HCT116 (cell line): ENCODE measurements at regions not wholly inside any gene's neighbourhood (a gene's known extent, or its start where the extent isn't known, plus 50 kb on each side); places are given as distances from the start of the nearest gene placed in this dataset.

ENCODE experiments used
- ATAC-seq: fragments of 200-7000 bp; cut with Tn5 transposase; 2 replicates; pipeline ENCODE4 v1.9.1; 2020; ENCODE audit warnings: mild to moderate bottlenecking, moderate library complexity
- BruUV-seq: library from RNA; stranded (reverse); fragments of 400-500 nt; replicated peaks from 2 replicates; lab custom pipeline; 2021; lab: Mats Ljungman, UMichigan
- CTCF ChIA-PET: fragments of 300-600 bp; sonication (Branson Sonifier 250); formaldehyde crosslinking; loops from one replicate; lab custom pipeline; 2021; ENCODE audit warnings: antibody characterized with exemption; lab: Charles Lee
- POLR2A ChIA-PET: fragments of 300-600, 350-600 bp; sonication (Branson Sonifier 250); formaldehyde crosslinking; loops from one replicate; lab custom pipeline; 2021; ENCODE audit warnings: antibody characterized with exemption; lab: Charles Lee
- RAD21 ChIA-PET, 2 experiments: fragments of 300-600 bp; sonication (Branson Sonifier 250); formaldehyde crosslinking; loops; one replicate each; lab custom pipeline; 2023; ENCODE audit warnings: low total read pairs in 2 of 2; ENCODE audit not compliant: uncharacterized antibody in 2 of 2, unreplicated experiment in 2 of 2, low non-redundant PET in 1 of 2; lab: Charles Lee
- DNase-seq: peaks from one replicate; pipeline ENCODE4 v3.0.0-alpha.2; 2010; ENCODE audit warnings: low read depth, low spot score
- H2AFZ ChIP-seq: fragments of 200-600 bp; shearing (Covaris generic), sonication (generic); 2 replicates; pipeline ENCODE4 v1.6.1; 2017; ENCODE audit warnings: low read depth, mixed run types, mixed read lengths, antibody characterized with exemption, low read length; ENCODE audit not compliant: poor library complexity, severe bottlenecking
- H3K27ac ChIP-seq: 2 replicates; pipeline ENCODE4 v1.5.1; 2012; ENCODE audit warnings: low read depth, low read length
- H3K27me3 ChIP-seq: fragments of 200-600 bp; sonication (generic); 2 replicates; pipeline ENCODE4 v1.6.1; 2016; ENCODE audit warnings: mixed run types, low read length, mixed read lengths; ENCODE audit not compliant: insufficient read depth
- H3K36me3 ChIP-seq, 2 experiments: fragments of 200-500 bp in 1 of 2; fragments of 200-600 bp in 1 of 2; sonication (Bioruptor generic) in 1 of 2; sonication (generic) in 1 of 2; 2 replicates each; pipeline versions ENCODE4 v1.5.1 to v1.6.1; 2014 to 2016; ENCODE audit warnings: low read length in 2 of 2, inconsistent platforms in 1 of 2, mixed read lengths in 1 of 2, mixed run types in 1 of 2; ENCODE audit not compliant: insufficient read depth in 2 of 2, control insufficient read depth in 1 of 2
- H3K4me1 ChIP-seq, 2 experiments: fragments of 200-600 bp in 1 of 2; sonication (generic) in 1 of 2; 2 replicates each; pipeline versions ENCODE4 v1.5.1 to v1.6.1; 2012 to 2017; ENCODE audit warnings: low read length in 2 of 2, inconsistent platforms in 1 of 2, mild to moderate bottlenecking in 1 of 2, mixed read lengths in 1 of 2, mixed run types in 1 of 2, moderate library complexity in 1 of 2; ENCODE audit not compliant: insufficient read depth in 2 of 2, control insufficient read depth in 1 of 2
- H3K4me2 ChIP-seq: fragments of 200-600 bp; sonication (generic); 2 replicates; pipeline ENCODE4 v1.6.1; 2017; ENCODE audit warnings: mixed run types, low read length, mixed read lengths
- H3K4me3 ChIP-seq, 2 experiments: fragments of 200-600 bp in 1 of 2; sonication (generic) in 1 of 2; replicated peaks in 1 of 2; 2 replicates each; pipeline ENCODE4 v1.5.1; 2011 to 2016; ENCODE audit warnings: low read length in 2 of 2, control low read depth in 1 of 2, low read depth in 1 of 2, mild to moderate bottlenecking in 1 of 2, mixed read lengths in 1 of 2, mixed run types in 1 of 2
- H3K79me2 ChIP-seq: fragments of 200-600 bp; sonication (generic); 2 replicates; pipeline ENCODE4 v1.6.1; 2017; ENCODE audit warnings: mild to moderate bottlenecking, mixed run types, low read length, moderate library complexity, mixed read lengths; ENCODE audit not compliant: insufficient read depth
- H3K9ac ChIP-seq: fragments of 200-600 bp; sonication (generic); 2 replicates; pipeline ENCODE4 v1.6.1; 2016; ENCODE audit warnings: low read length, mixed read lengths
- H3K9me2 ChIP-seq: fragments of 200-600 bp; sonication (generic), shearing (Covaris generic); 2 replicates; pipeline ENCODE4 v1.6.1; 2017; ENCODE audit warnings: mixed run types, mild to moderate bottlenecking, moderate library complexity; ENCODE audit not compliant: insufficient read depth
- H3K9me3 ChIP-seq, 2 experiments: fragments of 200-500 bp in 1 of 2; fragments of 200-600 bp in 1 of 2; sonication (Bioruptor generic) in 1 of 2; sonication (generic) in 1 of 2; 2 replicates each; pipeline ENCODE4 v1.6.1; 2014 to 2017; ENCODE audit warnings: low read length in 2 of 2, mixed read lengths in 2 of 2, inconsistent platforms in 1 of 2, low read depth in 1 of 2, mild to moderate bottlenecking in 1 of 2, mixed run types in 1 of 2, moderate library complexity in 1 of 2; ENCODE audit not compliant: control insufficient read depth in 1 of 2, insufficient read depth in 1 of 2
- H4K20me1 ChIP-seq: fragments of 200-600 bp; sonication (generic), shearing (Covaris generic); 2 replicates; pipeline ENCODE4 v1.6.1; 2017; ENCODE audit warnings: mixed run types, mild to moderate bottlenecking, moderate library complexity; ENCODE audit not compliant: insufficient read depth
- CEBPB ChIP-seq: IDR thresholded peaks from 2 replicates; pipeline ENCODE4 v1.6.1; 2012; ENCODE audit warnings: low read depth
- CTCF ChIP-seq, 3 experiments: fragments of 200-600 bp in 1 of 3; sonication (generic) in 1 of 3; IDR thresholded peaks in 2 of 3; conservative IDR thresholded peaks in 1 of 3; 2 replicates each; pipeline ENCODE4 v1.5.1; 2012 to 2017; ENCODE audit warnings: low read depth in 2 of 3, low read length in 2 of 3, antibody characterized with exemption in 1 of 3, borderline replicate concordance in 1 of 3, control low read depth in 1 of 3, mild to moderate bottlenecking in 1 of 3, mixed read lengths in 1 of 3, mixed run types in 1 of 3, moderate library complexity in 1 of 3; ENCODE audit not compliant: insufficient read depth in 1 of 3
- EGR1 ChIP-seq: IDR thresholded peaks from 2 replicates; pipeline ENCODE4 v1.6.1; 2012; ENCODE audit warnings: low read depth
- ELF1 ChIP-seq: IDR thresholded peaks from 2 replicates; pipeline ENCODE4 v1.6.1; 2012; ENCODE audit warnings: low read depth, borderline replicate concordance
- EZH2phosphoT487 ChIP-seq: fragments of 200-600 bp; IDR thresholded peaks from 2 replicates; pipeline ENCODE4 v1.6.1; 2018; ENCODE audit warnings: antibody characterized with exemption, borderline replicate concordance
- FOSL1 ChIP-seq: IDR thresholded peaks from 2 replicates; pipeline ENCODE4 v1.6.1; 2012; ENCODE audit warnings: low read depth
- POLR2A ChIP-seq: IDR thresholded peaks from 2 replicates; pipeline ENCODE4 v1.7.0; 2011; ENCODE audit warnings: borderline replicate concordance; ENCODE audit not compliant: insufficient read depth, insufficient read length; ENCODE audit errors: extremely low read depth
- POLR2AphosphoS5 ChIP-seq: IDR thresholded peaks from 2 replicates; pipeline ENCODE4 v1.6.1; 2011; ENCODE audit warnings: mild to moderate bottlenecking, low read depth, low read length, moderate library complexity
- REST ChIP-seq: IDR thresholded peaks from 2 replicates; pipeline ENCODE4 v1.6.1; 2012; ENCODE audit warnings: low read depth
- SIN3A ChIP-seq: IDR thresholded peaks from 2 replicates; pipeline ENCODE4 v1.6.1; 2012; ENCODE audit warnings: low read depth
- SP1 ChIP-seq: IDR thresholded peaks from 2 replicates; pipeline ENCODE4 v1.6.1; 2012; ENCODE audit warnings: low read depth
- SRF ChIP-seq: IDR thresholded peaks from 2 replicates; pipeline ENCODE4 v1.6.1; 2012; ENCODE audit warnings: low read depth
- TCF7L2 ChIP-seq: IDR thresholded peaks from 2 replicates; pipeline ENCODE4 v1.7.0; 2011; ENCODE audit warnings: borderline replicate concordance, inconsistent platforms; ENCODE audit not compliant: insufficient read depth, insufficient read length; ENCODE audit errors: extremely low read depth
- YY1 ChIP-seq: IDR thresholded peaks from 2 replicates; pipeline ENCODE4 v1.6.1; 2011; ENCODE audit warnings: low read length, low read depth, moderate library complexity, mild to moderate bottlenecking; ENCODE audit not compliant: insufficient replicate concordance; ENCODE audit errors: extremely low read depth
- ZFX ChIP-seq: fragments of 450-650 bp; IDR thresholded peaks from 2 replicates; pipeline ENCODE4 v1.6.1; 2017
- ZNF274 ChIP-seq: fragments of 200-500 bp; sonication (Bioruptor generic); IDR thresholded peaks from 2 replicates; pipeline ENCODE4 v1.6.1; 2014; ENCODE audit warnings: mild to moderate bottlenecking, low read depth, low read length, inconsistent platforms
- intact Hi-C: fragments of 100-400 bp; cut with micrococcal nuclease; formaldehyde crosslinking; loops from 2 replicates; pipeline ENCODE4 v1.10.0; 2022
- TF ChIP-seq, protein P1 (sequence below): IDR thresholded peaks from 2 replicates; pipeline ENCODE4 v1.6.1; 2012
- TF ChIP-seq, protein P2 (sequence below): IDR thresholded peaks from 2 replicates; pipeline ENCODE4 v1.6.1; 2012
- TF ChIP-seq, protein P3 (sequence below): IDR thresholded peaks from 2 replicates; pipeline ENCODE4 v1.6.1; 2011; ENCODE audit warnings: mild to moderate bottlenecking, low read length, moderate library complexity; ENCODE audit not compliant: insufficient replicate concordance; ENCODE audit errors: extremely low read depth

- Histone ChIP-seq H2AFZ (no peak overlapping the region), H3K9ac (no peak overlapping the region), H3K27me3 (no peaks in the 10 kb centered on the region), H3K27ac (no peak overlapping the region), H3K9me3 (no peaks in the 10 kb centered on the region), H3K79me2 (no peaks in the 10 kb centered on the region), H3K4me3 (no peak overlapping the region), H3K4me2 (no peak overlapping the region; the same call in 1 of the 2 replicates), H4K20me1 (no peaks in the 10 kb centered on the region), H3K9me2 (no peaks in the 10 kb centered on the region), H3K36me3 (no peaks in the 10 kb centered on the region)
- ATAC-seq (no peak), DNase-seq (no peak)
- RAD21 ChIA-PET: no interaction called here
- POLR2A ChIA-PET: no interaction called here
- BruUV-seq: no TSS peak
- no peak for TF ChIP-seq YY1
- TF ChIP-seq POLR2A: no peak
- no peak for TF ChIP-seq POLR2AphosphoS5
- TF ChIP-seq SIN3A: no peak
- TF ChIP-seq ZFX: no peak
- no peak for TF ChIP-seq ZNF274
- TF ChIP-seq REST: no peak
- TF ChIP-seq EGR1: no peak
- no peak for TF ChIP-seq SP1
- no peak for TF ChIP-seq ELF1
- no peak for TF ChIP-seq FOSL1
- TF ChIP-seq EZH2phosphoT487: no peak
- TF ChIP-seq SRF: no peak
- TF ChIP-seq, protein P1, sequence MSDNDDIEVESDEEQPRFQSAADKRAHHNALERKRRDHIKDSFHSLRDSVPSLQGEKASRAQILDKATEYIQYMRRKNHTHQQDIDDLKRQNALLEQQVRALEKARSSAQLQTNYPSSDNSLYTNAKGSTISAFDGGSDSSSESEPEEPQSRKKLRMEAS: no peak
- TF ChIP-seq, protein P2, sequence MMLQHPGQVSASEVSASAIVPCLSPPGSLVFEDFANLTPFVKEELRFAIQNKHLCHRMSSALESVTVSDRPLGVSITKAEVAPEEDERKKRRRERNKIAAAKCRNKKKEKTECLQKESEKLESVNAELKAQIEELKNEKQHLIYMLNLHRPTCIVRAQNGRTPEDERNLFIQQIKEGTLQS: no peak
- no peak for TF ChIP-seq CTCF (IDR thresholded peaks at IDR 0.05 in 2 of 3, conservative IDR thresholded peaks at IDR 0.05 in 1 of 3; ENCODE audit: borderline replicate concordance in 1 of 3, insufficient read depth in 1 of 3, low read depth in 2 of 3, low read length in 2 of 3)
- TF ChIP-seq, protein P3, sequence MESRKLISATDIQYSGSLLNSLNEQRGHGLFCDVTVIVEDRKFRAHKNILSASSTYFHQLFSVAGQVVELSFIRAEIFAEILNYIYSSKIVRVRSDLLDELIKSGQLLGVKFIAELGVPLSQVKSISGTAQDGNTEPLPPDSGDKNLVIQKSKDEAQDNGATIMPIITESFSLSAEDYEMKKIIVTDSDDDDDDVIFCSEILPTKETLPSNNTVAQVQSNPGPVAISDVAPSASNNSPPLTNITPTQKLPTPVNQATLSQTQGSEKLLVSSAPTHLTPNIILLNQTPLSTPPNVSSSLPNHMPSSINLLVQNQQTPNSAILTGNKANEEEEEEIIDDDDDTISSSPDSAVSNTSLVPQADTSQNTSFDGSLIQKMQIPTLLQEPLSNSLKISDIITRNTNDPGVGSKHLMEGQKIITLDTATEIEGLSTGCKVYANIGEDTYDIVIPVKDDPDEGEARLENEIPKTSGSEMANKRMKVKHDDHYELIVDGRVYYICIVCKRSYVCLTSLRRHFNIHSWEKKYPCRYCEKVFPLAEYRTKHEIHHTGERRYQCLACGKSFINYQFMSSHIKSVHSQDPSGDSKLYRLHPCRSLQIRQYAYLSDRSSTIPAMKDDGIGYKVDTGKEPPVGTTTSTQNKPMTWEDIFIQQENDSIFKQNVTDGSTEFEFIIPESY: no peak
- no peak for TF ChIP-seq TCF7L2
- no peak for TF ChIP-seq CEBPB
- TF ChIP-seq, all 23 proteins: peak for 0
- CTCF ChIA-PET: no interaction called here
- intact Hi-C loops: no loop called here
- peaks cover 0 to 3% of the 10 kb centered on the region in 2 experiments; a peak in 1 of 4 replicates for H3K4me1 ChIP-seq
Measured at GRCh38 chr4:127012549-127012948, 620.2 kb upstream of the INTU start.
